T-cell (primary cell): ENCODE measurements at regions not wholly inside any gene's neighbourhood (a gene's known extent, or its start where the extent isn't known, plus 50 kb on each side); places are given as distances from the start of the nearest gene placed in this dataset.
"Not testable (repeated sequence)": the region's sequence is repeated elsewhere in the genome, so short reads cannot be mapped to it uniquely, and the experiment has no call there.

ENCODE experiments used
- ATAC-seq, 4 experiments: fragments of 200-7000 bp in 3 of 4; fragments of 150-1000 bp in 1 of 4; cut with Tn5 transposase; replicated peaks in 1 of 4; 1 replicate in 3 of 4; 2 replicates in 1 of 4; pipeline ENCODE4 v1.10.0; 2021; ENCODE audit warnings: moderate library complexity in 3 of 4, mild to moderate bottlenecking in 2 of 4, moderate number of reproducible peaks in 1 of 4
- CTCF ChIA-PET, 2 donors: fragments of 300-600 bp; sonication (Branson Sonifier 250); formaldehyde crosslinking; loops; one replicate each; lab custom pipeline; 2022; ENCODE audit warnings: antibody characterized with exemption in 2 of 2; lab: Charles Lee
- POLR2A ChIA-PET, 2 donors: fragments of 300-600 bp; sonication (Branson Sonifier 250); formaldehyde crosslinking; loops; one replicate each; lab custom pipeline; 2022; ENCODE audit warnings: antibody characterized with exemption in 2 of 2; lab: Charles Lee
- DNase-seq, 35 experiments: peaks; one replicate each; pipeline versions ENCODE4 v3.0.0 to v3.0.0-alpha.2; 2013 to 2023
- H3K27ac ChIP-seq: one replicate; pipeline ENCODE4 v1.5.1; 2013; ENCODE audit warnings: low read length
- H3K27me3 ChIP-seq, 2 experiments: replicated peaks in 1 of 2; 1 replicate in 1 of 2; 2 replicates in 1 of 2; pipeline versions ENCODE4 v1.6.1 to v1.7.0; 2013; ENCODE audit warnings: low read length in 1 of 2, mixed read lengths in 1 of 2; ENCODE audit not compliant: control insufficient read depth in 2 of 2, insufficient read depth in 2 of 2; ENCODE audit errors: extremely low read depth in 1 of 2
- H3K36me3 ChIP-seq, 2 donors: 1 replicate in 1 of 2; 2 replicates in 1 of 2; pipeline versions ENCODE4 v1.6.1 to v1.7.0; 2013; ENCODE audit warnings: low read length in 1 of 2; ENCODE audit not compliant: control insufficient read depth in 2 of 2, insufficient read depth in 1 of 2; ENCODE audit errors: extremely low read depth in 1 of 2
- H3K4me1 ChIP-seq, 2 experiments: 1 replicate in 1 of 2; 2 replicates in 1 of 2; pipeline versions ENCODE4 v1.6.1 to v1.7.0; 2013; ENCODE audit warnings: low read length in 2 of 2, mixed read lengths in 1 of 2; ENCODE audit not compliant: insufficient read depth in 2 of 2, control insufficient read depth in 1 of 2; ENCODE audit errors: extremely low read depth in 1 of 2
- H3K4me3 ChIP-seq, 2 donors: 1 replicate in 1 of 2; 2 replicates in 1 of 2; pipeline versions ENCODE4 v1.5.1 to v1.7.0; 2013; ENCODE audit warnings: mild to moderate bottlenecking in 2 of 2, low read length in 1 of 2, moderate library complexity in 1 of 2; ENCODE audit not compliant: control insufficient read depth in 1 of 2; ENCODE audit errors: extremely low read depth in 1 of 2
- H3K9me3 ChIP-seq: 2 replicates; pipeline ENCODE4 v1.7.0; 2013
- H3K27ac Mint-ChIP-seq, 2 donors: one replicate each; pipeline ENCODE4 v1.8.0; 2020 to 2021; ENCODE audit warnings: mild to moderate bottlenecking in 2 of 2, mixed read lengths in 2 of 2
- H3K27me3 Mint-ChIP-seq, 2 donors: one replicate each; pipeline ENCODE4 v1.8.0; 2021 to 2022; ENCODE audit warnings: mixed read lengths in 2 of 2
- H3K36me3 Mint-ChIP-seq: one replicate; pipeline ENCODE4 v1.8.0; 2021; ENCODE audit warnings: mixed read lengths
- H3K4me1 Mint-ChIP-seq, 3 donors: one replicate each; pipeline ENCODE4 v1.8.0; 2020 to 2022; ENCODE audit warnings: mixed read lengths in 3 of 3, mild to moderate bottlenecking in 1 of 3
- H3K4me3 Mint-ChIP-seq, 3 donors: one replicate each; pipeline ENCODE4 v1.8.0; 2020 to 2022; ENCODE audit warnings: mild to moderate bottlenecking in 3 of 3, mixed read lengths in 3 of 3, moderate library complexity in 3 of 3
- H3K9me3 Mint-ChIP-seq, 3 donors: one replicate each; pipeline ENCODE4 v1.8.0; 2020 to 2022; ENCODE audit warnings: mixed read lengths in 3 of 3
- WGBS: methylation state at CpG from one replicate; pipeline ENCODE4 v1.1.5; 2013; ENCODE audit warnings: missing lambda C conversion rate; ENCODE audit not compliant: insufficient coverage; 5-methylcytosine and 5-hydroxymethylcytosine counted together

DNA sequence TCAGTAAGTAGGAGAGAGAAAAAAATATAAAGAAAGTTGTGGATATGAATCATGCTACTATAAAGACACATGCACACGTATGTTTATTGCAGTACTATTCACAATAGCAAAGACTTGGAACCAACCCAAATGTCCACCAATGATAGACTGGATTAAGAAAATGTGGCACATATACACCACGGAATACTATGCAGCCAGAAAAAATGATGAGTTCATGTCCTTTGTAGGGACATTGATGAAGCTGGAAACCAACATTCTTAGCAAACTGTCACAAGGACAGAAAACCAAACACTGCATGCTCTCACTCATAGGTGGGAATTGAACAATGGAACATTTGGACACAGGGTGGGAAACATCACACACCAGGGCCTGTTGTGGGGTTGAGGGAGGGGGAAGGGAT lies 200.3 kb upstream of the IVNS1ABP start:
- H3K36me3 ChIP-seq, H3K4me3 ChIP-seq, CTCF ChIA-PET, DNase-seq, H3K27me3 Mint-ChIP-seq, H3K27ac Mint-ChIP-seq, H3K4me1 Mint-ChIP-seq, H3K27me3 ChIP-seq, H3K9me3 ChIP-seq, H3K27ac ChIP-seq, H3K4me1 ChIP-seq, H3K4me3 Mint-ChIP-seq, ATAC-seq: not testable (repeated sequence)
- POLR2A ChIA-PET = interaction anchor here in 1 of 2 donors (0.7 kb wide), 1 partner anchor 17 kb away, joined by 4 read pairs; no protein-coding TSS in a partner anchor
- WGBS = no CpG with 5 or more reads among the region's 2 CpGs
- H3K36me3 Mint-ChIP-seq = peaks cover 11% of the 10 kb centered on the region
- peaks cover 0 to 22% (median 8%) of the 10 kb centered on the region in 3 donors for H3K9me3 Mint-ChIP-seq

DNA sequence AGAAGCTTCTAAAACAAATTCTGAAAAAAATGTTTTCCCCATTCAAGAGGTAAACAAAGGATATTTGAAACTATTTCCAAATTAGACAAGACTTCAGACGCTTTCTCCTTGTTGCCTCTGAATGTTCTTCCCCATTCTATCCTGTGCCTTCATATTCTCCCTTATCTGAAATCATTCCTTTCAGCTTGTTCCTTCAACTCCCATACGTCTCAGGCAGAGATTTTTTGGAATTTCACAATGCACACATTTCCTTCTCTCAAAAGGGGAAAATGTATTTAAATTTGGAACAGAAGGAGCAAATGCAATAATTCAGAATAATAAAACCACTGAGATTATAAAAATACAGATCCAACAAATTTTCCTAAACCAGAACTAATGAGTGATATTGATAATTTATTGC lies 198.7 kb upstream of the IVNS1ABP start:
- ATAC-seq (no peak), DNase-seq (no peak)
- Histone ChIP-seq H3K36me3 (no peaks in the 10 kb centered on the region), H3K27ac (no peak overlapping the region), H3K27me3 (no peaks in the 10 kb centered on the region), H3K4me1 (no peaks in the 10 kb centered on the region), H3K4me3 (no peak overlapping the region), H3K9me3 (no peaks in the 10 kb centered on the region)
- peaks cover 0 to 22% (median 8%) of the 10 kb centered on the region in 3 donors for H3K9me3 Mint-ChIP-seq
- ChIA-PET POLR2A (no interaction called here), CTCF (interaction anchor here in 1 of 2 donors (1.8 kb wide), 1 partner anchor 80 kb away, joined by 5 read pairs; no protein-coding TSS in a partner anchor)
- peaks cover 11% of the 10 kb centered on the region for H3K36me3 Mint-ChIP-seq
- no peak overlapping the region for H3K4me3 Mint-ChIP-seq
- no peak overlapping the region for H3K27ac Mint-ChIP-seq
- 100% methylated on average over 1 of the region's 2 CpGs for WGBS
- no peaks in the 10 kb centered on the region for H3K27me3 Mint-ChIP-seq
- H3K4me1 Mint-ChIP-seq = no peaks in the 10 kb centered on the region

DNA sequence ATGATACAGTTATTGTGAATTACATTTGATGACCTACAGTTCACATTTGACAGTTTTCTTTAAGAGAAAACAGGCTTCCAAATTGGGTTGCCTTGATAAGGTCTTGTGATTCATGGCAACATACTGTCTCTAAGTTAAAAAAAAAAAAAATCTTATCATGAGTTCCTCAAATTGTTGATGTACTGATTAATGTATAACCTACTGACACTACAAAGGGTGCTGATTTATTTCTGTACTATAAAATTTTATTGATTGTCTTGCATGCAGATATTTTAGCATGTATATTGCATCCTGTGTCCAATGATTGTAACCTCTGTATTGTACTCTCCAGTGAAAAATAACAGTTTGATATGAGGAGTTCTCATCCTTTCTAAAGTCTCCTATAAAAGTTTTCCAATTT lies 197.3 kb upstream of the IVNS1ABP start:
- H3K36me3 Mint-ChIP-seq = peaks cover 11% of the 10 kb centered on the region
- Histone ChIP-seq H3K9me3 (no peaks in the 10 kb centered on the region), H3K36me3 (no peaks in the 10 kb centered on the region), H3K4me1 (no peaks in the 10 kb centered on the region), H3K27me3 (no peaks in the 10 kb centered on the region), H3K4me3 (no peak overlapping the region), H3K27ac (no peak overlapping the region)
- ATAC-seq (no peak), DNase-seq (no peak)
- POLR2A ChIA-PET = interaction anchor here in 1 of 2 donors (0.7 kb wide), 1 partner anchor 50 kb away, joined by 7 read pairs; no protein-coding TSS in a partner anchor
- CTCF ChIA-PET = no interaction called here
- peaks cover 0 to 2% (median 0%) of the 10 kb centered on the region in 3 donors for H3K4me1 Mint-ChIP-seq
- peaks cover 0 to 17% (median 8%) of the 10 kb centered on the region in 3 donors for H3K9me3 Mint-ChIP-seq
- H3K27me3 Mint-ChIP-seq = no peaks in the 10 kb centered on the region
- no peak overlapping the region for H3K4me3 Mint-ChIP-seq
- no peak overlapping the region for H3K27ac Mint-ChIP-seq

DNA sequence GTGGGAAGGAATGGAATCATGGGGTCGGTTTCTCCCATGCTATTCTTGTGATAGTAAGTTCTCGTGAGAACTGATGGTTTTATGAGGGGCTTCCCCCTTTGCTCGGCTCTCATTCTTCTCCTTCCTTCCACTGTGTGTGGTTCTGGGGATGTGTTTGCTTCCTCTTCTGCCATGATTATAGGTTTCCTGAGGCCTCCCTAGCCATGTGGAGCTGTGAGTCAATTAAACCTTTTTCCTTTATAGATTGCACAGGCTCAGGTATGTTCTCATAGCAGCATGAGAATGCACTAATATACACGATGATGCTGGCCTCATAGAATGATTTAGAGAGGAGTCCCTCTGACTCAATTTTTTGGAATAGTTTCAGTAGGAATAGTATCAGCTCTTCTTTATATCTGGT lies 195.4 kb upstream of the IVNS1ABP start:
- Histone ChIP-seq H3K27me3 (no peaks in the 10 kb centered on the region), H3K4me3 (no peak overlapping the region), H3K9me3 (no peaks in the 10 kb centered on the region), H3K36me3 (no peaks in the 10 kb centered on the region), H3K27ac (no peak overlapping the region), H3K4me1 (no peaks in the 10 kb centered on the region)
- ChIA-PET POLR2A (interaction anchor here in 1 of 2 donors (0.6 kb wide), 1 partner anchor 263 kb away, joined by 3 read pairs; no protein-coding TSS in a partner anchor), CTCF (no interaction called here)
- no peak overlapping the region for H3K4me3 Mint-ChIP-seq
- peaks cover 0 to 5% (median 3%) of the 10 kb centered on the region in 3 donors for H3K4me1 Mint-ChIP-seq
- H3K9me3 Mint-ChIP-seq = peaks cover 4 to 16% (median 5%) of the 10 kb centered on the region in 3 donors
- peaks cover 9% of the 10 kb centered on the region for H3K36me3 Mint-ChIP-seq
- no peak for DNase-seq
- ATAC-seq = no peak
- H3K27ac Mint-ChIP-seq = no peak overlapping the region
- WGBS = no CpG with 5 or more reads among the region's 4 CpGs
- no peaks in the 10 kb centered on the region for H3K27me3 Mint-ChIP-seq

DNA sequence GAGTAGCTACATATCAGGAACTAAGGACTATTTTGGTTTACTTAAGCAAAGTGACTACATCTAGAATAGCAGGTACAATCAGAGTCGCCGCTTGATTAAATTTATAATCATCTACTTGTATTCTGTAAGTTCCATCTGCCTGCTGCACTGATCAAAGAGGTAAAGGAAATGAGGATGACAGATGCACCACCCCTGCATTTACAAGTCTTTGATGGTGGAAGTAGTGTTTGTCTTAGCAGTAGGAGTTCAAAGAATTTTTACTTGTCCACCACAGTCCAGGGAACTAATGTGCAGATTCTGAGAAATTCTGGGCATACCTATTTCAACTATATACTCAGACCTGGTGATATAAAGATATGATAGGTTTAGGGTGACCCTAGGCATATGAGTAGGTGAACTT lies 184.1 kb upstream of the IVNS1ABP start:
- Mint-ChIP-seq H3K27ac (no peak overlapping the region), H3K4me1 (peaks cover 0 to 3% (median 2%) of the 10 kb centered on the region in 3 donors), H3K27me3 (peaks cover 0 to 4% of the 10 kb centered on the region in 2 donors), H3K36me3 (no peaks in the 10 kb centered on the region), H3K4me3 (no peak overlapping the region), H3K9me3 (peaks cover 0 to 2% (median 1%) of the 10 kb centered on the region in 3 donors)
- Histone ChIP-seq H3K4me3 (no peak overlapping the region), H3K9me3 (no peaks in the 10 kb centered on the region), H3K4me1 (peaks cover 0 to 2% of the 10 kb centered on the region in 2 experiments), H3K36me3 (no peaks in the 10 kb centered on the region), H3K27ac (no peak overlapping the region), H3K27me3 (no peaks in the 10 kb centered on the region)
- ChIA-PET POLR2A (no interaction called here), CTCF (no interaction called here)
- no peak for DNase-seq
- ATAC-seq = no peak
- no CpG with 5 or more reads among the region's 2 CpGs for WGBS

DNA sequence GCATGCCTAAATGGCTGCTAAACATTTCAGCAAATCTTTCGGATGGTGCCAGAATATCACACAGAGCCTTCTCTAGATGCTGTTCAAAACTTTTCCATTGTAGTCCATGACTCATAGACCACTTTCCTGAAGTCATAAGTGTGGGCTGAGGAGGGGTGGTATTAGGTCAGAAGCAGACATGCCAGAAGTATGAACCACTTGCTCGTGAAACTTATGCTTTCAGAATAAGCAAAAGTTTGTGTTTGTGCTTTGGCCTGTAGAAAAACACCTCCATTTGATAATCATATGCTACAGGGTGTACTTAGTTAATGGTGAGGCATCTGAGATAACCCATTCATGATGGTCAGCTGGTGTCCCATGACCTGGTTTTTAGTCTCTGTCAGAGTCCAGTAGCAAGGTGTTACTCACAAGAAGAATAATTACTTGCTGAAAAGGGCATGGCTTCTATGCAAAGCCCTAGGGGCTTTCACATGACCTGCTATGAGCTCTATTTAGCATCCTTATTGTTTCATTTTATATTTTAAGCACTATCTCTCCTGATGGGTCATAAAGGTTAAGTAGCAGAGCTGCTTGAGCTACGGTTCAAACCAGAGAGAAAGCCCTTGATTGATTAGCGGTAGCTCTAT lies 183.1 kb upstream of the IVNS1ABP start:
- no peaks in the 10 kb centered on the region for H3K36me3 ChIP-seq
- Mint-ChIP-seq H3K27me3 (peaks cover 0 to 4% of the 10 kb centered on the region in 2 donors), H3K4me3 (no peak overlapping the region), H3K27ac (no peak overlapping the region), H3K4me1 (peaks cover 0 to 3% (median 2%) of the 10 kb centered on the region in 3 donors), H3K36me3 (no peaks in the 10 kb centered on the region), H3K9me3 (no peaks in the 10 kb centered on the region)
- CTCF ChIA-PET = no interaction called here
- no CpG with 5 or more reads among the region's 4 CpGs for WGBS
- POLR2A ChIA-PET = interaction anchor here in 1 of 2 donors (0.6 kb wide), 1 partner anchor 17 kb away, joined by 4 read pairs; no protein-coding TSS in a partner anchor
- no peaks in the 10 kb centered on the region for H3K27me3 ChIP-seq
- ATAC-seq (no peak), DNase-seq (no peak)
- H3K9me3 ChIP-seq = no peaks in the 10 kb centered on the region
- H3K4me3 ChIP-seq = no peak overlapping the region
- peaks cover 0 to 2% of the 10 kb centered on the region in 2 experiments for H3K4me1 ChIP-seq
- no peak overlapping the region for H3K27ac ChIP-seq
